Right cardiac atrium (tissue), 5 donors: ENCODE measurements at regions not wholly inside any gene's neighbourhood (a gene's known extent, or its start where the extent isn't known, plus 50 kb on each side); places are given as distances from the start of the nearest gene placed in this dataset.

ENCODE experiments used
- ATAC-seq, 2 donors: fragments of 200-7000 bp; cut with Tn5 transposase; one replicate each; pipeline versions ENCODE4 v1.8.0 to v1.9.1; 2020; ENCODE audit warnings: moderate library complexity in 2 of 2, mild to moderate bottlenecking in 1 of 2
- DNase-seq, 3 donors: peaks; one replicate each; pipeline ENCODE4 v3.0.0-alpha.2; 2020
- H3K27ac ChIP-seq: one replicate; pipeline ENCODE4 v1.5.1; 2013; ENCODE audit warnings: mild to moderate bottlenecking, low read length, control low read depth, moderate library complexity
- H3K27me3 ChIP-seq: one replicate; pipeline ENCODE4 v1.6.1; 2013; ENCODE audit not compliant: control insufficient read depth, insufficient read depth
- H3K4me1 ChIP-seq: one replicate; pipeline ENCODE4 v1.6.1; 2013; ENCODE audit warnings: low read length; ENCODE audit not compliant: control insufficient read depth, insufficient read depth
- H3K4me3 ChIP-seq: one replicate; pipeline ENCODE4 v1.5.1; 2013; ENCODE audit warnings: low read length, control low read depth
- H3K9me3 ChIP-seq: one replicate; pipeline ENCODE4 v1.6.1; 2013; ENCODE audit warnings: low read length; ENCODE audit not compliant: control insufficient read depth
- WGBS: extraction: QIAGEN DNeasy Blood & Tissue Kit; methylation state at CpG from one replicate; pipeline ENCODE4 v1.1.7; 2013; 5-methylcytosine and 5-hydroxymethylcytosine counted together
- intact Hi-C, 4 donors: fragments of 100-400 bp; cut with DNase I; formaldehyde crosslinking; loops; one replicate each; pipeline versions ENCODE4 v1.11.0 to v1.14.0; 2022 to 2023
- donor health status: healthy with polysubstance abuse.
- donor health status: DM: no; HTN: yes; CAD: no.
- donor health status: DM: no; HTN: no; CAD: no.
- donor health status: DM: no; HTN: yes; CAD: no; lungs with severe emphysema.
- donor health status: DM: yes; HTN: yes; CAD: no.

DNA sequence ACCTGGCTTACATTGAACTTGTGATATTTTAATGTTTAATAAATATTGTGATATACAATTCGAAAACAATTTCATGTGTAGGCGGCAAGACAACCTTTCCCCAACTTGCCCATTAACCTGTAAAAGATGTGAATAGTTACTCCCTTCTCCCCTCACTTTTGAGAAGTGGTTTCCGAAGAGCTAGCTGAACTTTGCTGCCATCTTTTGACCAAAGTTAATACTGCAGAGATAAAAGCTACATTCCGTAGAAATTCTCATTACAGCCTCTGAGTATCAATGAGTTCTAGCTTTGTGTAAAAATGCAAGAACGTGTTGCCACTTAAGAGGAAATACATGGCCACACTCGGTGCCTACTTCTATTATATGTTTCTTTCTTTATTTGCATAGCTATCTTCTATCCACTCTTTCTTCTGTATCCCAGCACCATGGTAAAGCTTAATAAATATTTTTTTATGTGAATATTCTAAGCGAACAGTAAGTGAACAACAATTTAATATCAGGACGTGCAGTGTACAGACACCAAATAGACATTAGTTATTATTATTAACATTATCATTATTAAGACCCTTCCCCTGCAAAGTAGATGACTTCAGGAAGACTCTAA lies 105.1 kb upstream of the TMEM260 start:
- ATAC-seq: peak in 1 of 2 donors; percentile 51
- no peak overlapping the region for H3K4me3 ChIP-seq
- 13% methylated on average over 8 of the region's 8 CpGs for WGBS
- no peak overlapping the region for H3K27ac ChIP-seq
- H3K9me3 ChIP-seq: no peaks in the 10 kb centered on the region
- intact Hi-C loops: loop anchor here in 3 of 4 donors (5.0 to 10.0 kb wide), 5 partner anchors 760 to 1040 kb away; partner anchors contain the start of gene TBPL2 (in 2 of the 3)
- no peaks in the 10 kb centered on the region for H3K27me3 ChIP-seq
- H3K4me1 ChIP-seq: no peaks in the 10 kb centered on the region
- no peak for DNase-seq

DNA sequence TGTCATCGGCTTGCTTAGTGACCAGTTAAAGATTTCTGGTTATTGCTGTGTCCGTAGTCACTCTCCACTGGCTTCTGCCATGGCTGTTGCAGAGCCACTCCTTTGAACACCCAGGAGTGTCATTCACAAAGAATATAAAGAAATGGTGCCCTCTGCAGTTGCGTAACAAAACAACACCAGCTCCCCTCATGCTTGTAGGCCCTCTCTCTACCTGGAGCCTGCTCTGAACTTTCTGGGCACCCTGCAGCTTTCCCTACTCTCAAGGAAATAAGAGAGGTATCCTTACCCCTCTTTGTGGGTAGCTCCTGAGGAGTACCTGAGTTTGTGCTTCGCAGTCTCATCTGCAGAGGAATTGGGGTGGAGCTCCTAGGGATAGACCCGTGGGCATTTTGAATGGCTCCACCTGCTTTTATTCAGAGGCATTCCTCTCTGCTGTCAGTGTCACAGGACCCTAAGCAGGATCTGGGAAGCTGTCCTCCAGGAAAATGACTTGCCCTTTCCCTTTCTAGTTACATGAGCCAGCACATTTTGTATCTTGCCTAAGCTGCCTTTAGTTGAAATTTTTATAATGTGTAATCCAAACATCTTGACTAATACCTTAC lies 97.2 kb upstream of the TMEM260 start:
- H3K9me3 ChIP-seq: no peaks in the 10 kb centered on the region
- no peaks in the 10 kb centered on the region for H3K4me1 ChIP-seq
- intact Hi-C loops: no loop called here
- ATAC-seq (no peak), DNase-seq (no peak)
- WGBS: 59% methylated on average over 5 of the region's 5 CpGs
- no peaks in the 10 kb centered on the region for H3K27me3 ChIP-seq
- H3K27ac ChIP-seq: no peak overlapping the region
- no peak overlapping the region for H3K4me3 ChIP-seq

DNA sequence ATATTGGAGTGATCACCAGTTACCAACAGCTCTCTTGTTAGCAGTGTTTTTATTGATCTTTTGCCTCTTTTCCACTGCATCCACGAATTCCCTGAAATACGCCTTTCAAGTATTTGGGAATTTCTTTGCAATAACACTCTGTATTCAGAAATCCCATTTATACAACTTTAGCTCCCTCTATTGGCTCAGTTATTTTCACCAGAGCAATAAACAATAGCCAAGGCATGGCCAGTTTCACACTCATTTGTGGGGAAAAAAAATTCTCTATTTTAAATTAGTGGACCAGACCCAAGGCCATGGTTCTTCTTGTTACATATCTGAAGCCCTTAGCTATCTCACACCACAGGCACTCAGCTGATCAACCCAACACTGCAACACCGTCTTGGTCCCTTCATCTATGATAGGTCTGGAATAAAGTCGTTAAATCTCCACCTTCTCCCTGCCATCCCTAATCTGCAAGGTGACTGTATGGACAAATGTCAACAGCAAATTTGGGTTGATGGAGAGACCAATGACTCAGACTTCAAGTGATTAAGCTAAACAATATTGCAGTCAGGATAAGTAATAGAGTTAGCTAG lies 92.4 kb upstream of the TMEM260 start:
- Histone ChIP-seq H3K27ac (no peak overlapping the region), H3K4me1 (no peaks in the 10 kb centered on the region), H3K9me3 (no peaks in the 10 kb centered on the region), H3K27me3 (no peaks in the 10 kb centered on the region), H3K4me3 (no peak overlapping the region)
- ATAC-seq (no peak), DNase-seq (no peak)
- intact Hi-C loops: no loop called here
- WGBS: 42% methylated on average over 4 of the region's 4 CpGs

DNA sequence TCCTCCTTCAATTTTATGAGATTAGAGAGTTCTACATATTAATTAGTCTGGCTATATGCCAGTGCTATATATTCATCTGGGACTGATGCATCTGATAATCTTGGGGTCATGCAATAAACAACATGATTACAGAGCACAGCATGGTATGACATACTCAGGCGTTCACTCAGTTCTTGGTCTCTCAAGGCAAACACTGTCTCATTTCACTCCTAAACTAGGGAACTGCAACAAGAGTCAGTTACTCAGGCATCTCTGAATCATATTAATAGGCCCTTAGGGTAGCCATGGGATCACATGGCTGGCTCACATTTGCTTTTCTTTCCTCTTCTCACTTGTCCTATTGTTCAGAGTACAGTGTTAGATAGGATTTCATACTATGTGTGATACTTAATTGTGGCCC lies 91.8 kb upstream of the TMEM260 start:
- H3K4me1 ChIP-seq: no peaks in the 10 kb centered on the region
- intact Hi-C loops: no loop called here
- 53% methylated on average over 1 of the region's 1 CpG for WGBS
- DNase-seq (no peak), ATAC-seq (no peak)
- no peaks in the 10 kb centered on the region for H3K27me3 ChIP-seq
- H3K27ac ChIP-seq: no peak overlapping the region
- H3K9me3 ChIP-seq: no peaks in the 10 kb centered on the region
- H3K4me3 ChIP-seq: no peak overlapping the region

DNA sequence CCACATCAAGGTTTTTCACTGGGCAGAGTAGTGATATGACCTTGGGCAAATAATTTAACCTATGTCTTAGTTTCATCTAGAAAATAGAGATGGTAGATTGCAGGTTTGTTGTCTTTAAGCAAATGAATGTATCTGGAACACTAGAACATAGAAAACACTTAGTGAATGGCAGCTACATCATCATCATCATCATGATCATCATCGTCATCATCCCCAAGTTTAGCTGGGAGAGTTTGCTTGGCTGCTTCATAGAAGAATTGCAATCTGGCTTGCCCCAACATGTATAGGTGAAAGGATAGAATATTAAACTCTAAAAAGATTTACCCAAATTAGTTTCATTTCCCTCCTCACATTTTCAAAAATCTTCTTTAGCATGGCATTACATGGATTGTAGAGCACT lies 91.3 kb upstream of the TMEM260 start:
- H3K27me3 ChIP-seq: no peaks in the 10 kb centered on the region
- H3K4me1 ChIP-seq: no peaks in the 10 kb centered on the region
- intact Hi-C loops: no loop called here
- ATAC-seq (no peak), DNase-seq (no peak)
- 94% methylated on average over 1 of the region's 1 CpG for WGBS
- H3K4me3 ChIP-seq: no peak overlapping the region
- no peak overlapping the region for H3K27ac ChIP-seq
- no peaks in the 10 kb centered on the region for H3K9me3 ChIP-seq

DNA sequence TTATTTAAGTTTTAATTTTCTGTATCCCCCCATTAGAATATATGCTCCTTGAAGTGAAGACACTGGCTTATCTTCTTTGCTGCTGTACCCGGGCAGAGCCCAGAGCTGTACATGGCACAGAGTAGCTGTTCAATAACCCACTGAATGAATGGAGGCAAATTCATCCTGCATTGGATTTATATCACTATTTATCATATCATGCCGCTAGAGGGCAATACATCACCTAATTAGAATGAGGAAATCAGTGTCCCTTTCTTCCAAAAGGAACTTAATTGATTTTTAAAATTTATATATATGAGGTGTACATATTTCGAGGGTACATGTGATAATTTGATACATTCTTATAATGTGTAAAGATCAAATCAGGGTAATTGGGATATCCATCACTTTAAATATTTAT lies 89.2 kb upstream of the TMEM260 start:
- H3K4me3 ChIP-seq: no peak overlapping the region
- WGBS: 14% methylated on average over 3 of the region's 3 CpGs
- H3K9me3 ChIP-seq: no peaks in the 10 kb centered on the region
- ATAC-seq (peak in 1 of 2 donors; percentile 27), DNase-seq (no peak)
- no peaks in the 10 kb centered on the region for H3K27me3 ChIP-seq
- no peak overlapping the region for H3K27ac ChIP-seq
- no peaks in the 10 kb centered on the region for H3K4me1 ChIP-seq
- intact Hi-C loops: loop anchor here (5.0 to 10.0 kb wide), 2 partner anchors 824 to 827 kb away; no protein-coding TSS in a partner anchor

DNA sequence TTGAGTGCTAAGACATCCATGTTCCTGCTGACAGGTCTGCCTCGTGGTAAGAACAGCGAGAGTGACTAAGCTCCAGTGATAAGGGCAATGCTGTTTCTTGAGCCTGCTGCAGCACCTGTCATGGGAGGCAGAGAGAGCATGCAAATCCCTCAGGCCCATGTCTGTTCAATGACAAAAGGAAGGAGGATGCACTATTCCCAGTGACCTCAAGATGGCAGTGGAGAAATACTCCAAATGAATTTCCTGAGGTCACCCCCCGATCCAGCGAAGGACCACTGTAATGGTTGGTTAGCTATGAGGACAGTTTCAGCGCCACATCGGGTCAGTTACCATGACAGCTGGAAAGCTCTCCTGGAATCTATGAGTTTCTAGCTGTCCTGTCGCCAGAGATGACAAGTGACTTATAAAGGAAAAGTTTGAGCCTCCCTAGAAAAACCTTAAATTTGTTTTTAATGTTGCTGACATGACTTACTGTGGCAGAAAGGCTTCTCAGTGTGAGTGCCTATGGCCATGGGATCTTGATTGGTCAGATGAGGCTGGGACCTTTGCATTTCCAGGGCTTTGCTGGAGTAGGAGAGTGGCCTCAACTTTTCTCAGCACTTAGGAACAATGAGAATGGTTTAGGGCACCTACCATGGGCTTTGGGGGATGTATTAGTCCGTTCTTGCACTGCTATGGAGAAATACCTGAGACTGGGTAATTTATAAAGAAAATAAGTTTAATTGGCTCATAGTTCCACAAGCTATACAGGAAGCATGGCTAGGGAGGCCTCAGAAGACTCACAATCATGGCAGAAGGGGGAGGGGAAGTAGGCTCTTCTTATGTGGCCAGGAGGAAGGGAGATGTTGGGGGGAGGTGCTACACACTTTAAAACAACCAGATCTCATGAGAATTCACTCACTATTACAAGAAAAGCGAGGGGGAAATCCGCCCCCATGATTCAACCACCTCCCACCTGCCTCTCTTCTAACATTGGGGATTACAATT lies 88.0 kb upstream of the TMEM260 start:
- peak; percentile 32 to 67 for ATAC-seq
- Histone ChIP-seq H3K27me3 (no peaks in the 10 kb centered on the region), H3K4me3 (no peak overlapping the region), H3K9me3 (no peaks in the 10 kb centered on the region), H3K4me1 (no peaks in the 10 kb centered on the region), H3K27ac (no peak overlapping the region)
- intact Hi-C loops: loop anchor here (5.0 to 10.0 kb wide), 2 partner anchors 823 to 826 kb away; no protein-coding TSS in a partner anchor
- WGBS: 30% methylated on average over 10 of the region's 10 CpGs
- DNase-seq: no peak

DNA sequence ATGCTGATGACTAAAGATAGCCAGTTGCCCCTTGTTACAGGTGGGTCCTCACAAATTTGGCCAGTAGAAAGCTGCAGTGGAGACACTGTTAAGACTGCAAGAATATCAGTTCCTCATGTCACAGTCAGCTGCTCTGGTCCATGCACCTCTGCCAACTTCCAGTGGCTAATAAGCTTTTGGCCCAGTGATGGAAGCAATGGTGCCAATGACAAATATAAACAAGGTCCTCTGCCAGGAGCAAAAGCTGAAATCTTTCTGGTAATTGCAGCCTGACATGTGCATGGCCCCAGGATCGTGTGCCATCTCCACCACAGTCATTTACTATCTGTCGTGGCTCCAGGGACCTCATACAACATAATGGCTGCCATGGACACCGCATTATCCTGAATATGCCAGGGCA lies 85.4 kb upstream of the TMEM260 start:
- intact Hi-C loops: loop anchor here (5.0 to 10.0 kb wide), 2 partner anchors 821 to 823 kb away; no protein-coding TSS in a partner anchor
- WGBS: 62% methylated on average over 3 of the region's 3 CpGs
- no peaks in the 10 kb centered on the region for H3K4me1 ChIP-seq
- H3K27me3 ChIP-seq: no peaks in the 10 kb centered on the region
- no peaks in the 10 kb centered on the region for H3K9me3 ChIP-seq
- H3K27ac ChIP-seq: no peak overlapping the region
- ATAC-seq (peak; percentile 32 to 69), DNase-seq (peak in 1 of 3 donors; percentile 28)
- H3K4me3 ChIP-seq: no peak overlapping the region

DNA sequence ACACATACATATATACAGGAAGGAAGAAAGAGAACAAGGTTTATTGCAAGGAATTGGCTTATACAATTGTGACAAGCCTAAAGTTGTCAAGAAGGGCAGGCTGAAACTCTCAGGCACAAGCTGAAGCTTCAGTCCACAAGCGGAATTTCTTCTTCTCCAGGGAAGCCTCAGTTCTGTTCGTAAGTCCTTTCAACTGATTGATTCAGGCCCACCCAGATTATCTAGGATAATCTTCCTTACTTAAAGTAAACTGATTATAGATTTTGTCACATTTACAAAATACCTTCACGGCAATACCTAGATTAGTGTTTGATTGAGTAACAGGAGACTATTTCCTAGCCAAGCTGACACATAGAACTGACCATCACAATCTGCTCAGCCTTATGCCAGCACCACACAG lies 81.5 kb upstream of the TMEM260 start:
- Histone ChIP-seq H3K4me1 (no peaks in the 10 kb centered on the region), H3K27me3 (no peaks in the 10 kb centered on the region), H3K4me3 (no peak overlapping the region), H3K27ac (no peak overlapping the region), H3K9me3 (no peaks in the 10 kb centered on the region)
- intact Hi-C loops: loop anchor here in 2 of 4 donors (10.0 kb wide), 1 partner anchor 817 kb away; no protein-coding TSS in a partner anchor
- DNase-seq: no peak
- no peak for ATAC-seq
- 85% methylated on average over 3 of the region's 3 CpGs for WGBS

DNA sequence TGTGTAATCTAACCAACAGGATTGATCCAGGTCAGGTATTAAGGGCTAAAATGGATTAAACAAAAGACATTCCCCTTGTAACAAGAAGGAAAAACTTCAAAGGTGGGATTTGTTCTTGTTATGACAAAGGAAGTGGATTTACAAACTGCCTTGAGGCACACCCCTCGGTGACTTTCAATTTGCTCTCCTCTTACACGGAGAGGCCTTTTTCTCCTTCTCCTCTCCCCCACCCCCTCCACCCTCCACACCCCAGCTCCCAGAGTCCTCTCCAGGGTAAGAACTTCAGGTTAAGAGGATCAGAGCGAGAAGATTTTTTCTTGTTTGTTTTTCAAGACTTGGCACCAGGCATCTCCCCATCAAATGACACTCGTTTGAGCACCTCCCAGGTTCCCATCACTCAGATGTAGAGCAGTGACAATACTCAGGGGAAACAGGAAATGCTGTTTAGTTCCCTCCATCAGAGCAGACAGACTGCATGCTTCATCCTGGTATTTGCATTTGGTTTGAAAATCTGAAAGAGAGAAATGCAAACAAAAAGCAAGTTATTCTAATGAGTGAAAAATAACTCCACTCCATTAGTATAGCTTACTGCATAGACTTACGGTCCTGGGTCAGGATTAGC lies 77.6 kb upstream of the TMEM260 start:
- DNase-seq (no peak), ATAC-seq (no peak)
- Histone ChIP-seq H3K27me3 (no peaks in the 10 kb centered on the region), H3K4me3 (no peak overlapping the region), H3K9me3 (no peaks in the 10 kb centered on the region), H3K27ac (no peak overlapping the region), H3K4me1 (no peaks in the 10 kb centered on the region)
- intact Hi-C loops: no loop called here
- 40% methylated on average over 5 of the region's 5 CpGs for WGBS
